Prostate gland (tissue), 2 donors: ENCODE measurements at regions not wholly inside any gene's neighbourhood (a gene's known extent, or its start where the extent isn't known, plus 50 kb on each side); places are given as distances from the start of the nearest gene placed in this dataset.

Source experiments
- DNase-seq: peaks from one replicate; pipeline ENCODE4 v3.0.0-alpha.2; 2019; ENCODE audit warnings: low spot score
- H3K27ac ChIP-seq, 2 donors: fragments of 200-600 bp; sonication (generic); 2 replicates each; pipeline ENCODE4 v1.5.1; 2017 to 2019
- H3K27me3 ChIP-seq: fragments of 200-600 bp; sonication (generic); replicated peaks from 2 replicates; pipeline ENCODE4 v1.5.1; 2019; ENCODE audit not compliant: insufficient read depth
- H3K36me3 ChIP-seq, 2 donors: fragments of 200-600 bp; sonication (generic); 1 replicate in 1 of 2; 2 replicates in 1 of 2; pipeline versions ENCODE4 v1.5.1 to v1.8.1; 2017 to 2019
- H3K4me1 ChIP-seq: fragments of 200-600 bp; sonication (generic); replicated peaks from 2 replicates; pipeline ENCODE4 v1.5.1; 2019
- H3K4me3 ChIP-seq, 2 donors: fragments of 200-600 bp; sonication (generic); 2 replicates each; pipeline ENCODE4 v1.5.1; 2017 to 2019
- H3K9me3 ChIP-seq: fragments of 200-600 bp; sonication (generic); 2 replicates; pipeline ENCODE4 v1.5.1; 2017
- CTCF ChIP-seq, 4 experiments: fragments of 200-600 bp in 2 of 4; fragments of 450-650 bp in 2 of 4; sonication (generic) in 2 of 4; IDR thresholded peaks; 1 replicate in 3 of 4; 2 replicates in 1 of 4; pipeline ENCODE4 v1.5.1; 2016 to 2019; ENCODE audit warnings: antibody characterized with exemption in 4 of 4, mild to moderate bottlenecking in 2 of 4, moderate library complexity in 2 of 4
- POLR2A ChIP-seq: fragments of 450-650 bp; IDR thresholded peaks from one replicate; pipeline ENCODE4 v1.6.1; 2016; ENCODE audit warnings: antibody characterized with exemption, mild to moderate bottlenecking
- POLR2AphosphoS5 ChIP-seq: sonication (generic); formaldehyde crosslinking; IDR thresholded peaks from one replicate; pipeline ENCODE4 v1.6.1; 2017; ENCODE audit warnings: antibody characterized with exemption
- WGBS: methylation state at CpG from one replicate; pipeline ENCODE4 v1.1.5; 2018; 5-methylcytosine and 5-hydroxymethylcytosine counted together
- intact Hi-C: fragments of 100-400 bp; cut with DNase I; formaldehyde crosslinking; loops from one replicate; pipeline ENCODE4 v1.14.2; 2022

- no peaks in the 10 kb centered on the region for H3K9me3 ChIP-seq
- DNase-seq: no peak
- intact Hi-C loops: no loop called here
- TF ChIP-seq POLR2AphosphoS5 (no peak), CTCF (IDR thresholded peaks at IDR 0.05) (no peak), POLR2A (no peak)
- no peak overlapping the region for H3K27ac ChIP-seq
- H3K27me3 ChIP-seq: no peaks in the 10 kb centered on the region
- H3K4me3 ChIP-seq: no peak overlapping the region
- H3K36me3 ChIP-seq: no peaks in the 10 kb centered on the region
- WGBS: 82% methylated on average over 8 of the region's 8 CpGs
- no peaks in the 10 kb centered on the region for H3K4me1 ChIP-seq
Observed at GRCh38 chr2:175478096-175478768, 296.7 kb upstream of the ATP5MC3 start.

- H3K9me3 ChIP-seq: no peaks in the 10 kb centered on the region
- no peak overlapping the region for H3K4me3 ChIP-seq
- H3K4me1 ChIP-seq: no peaks in the 10 kb centered on the region
- no peak overlapping the region for H3K27ac ChIP-seq
- H3K36me3 ChIP-seq: no peaks in the 10 kb centered on the region
- 85% methylated on average over 8 of the region's 8 CpGs for WGBS
- TF ChIP-seq CTCF (IDR thresholded peaks at IDR 0.05): no peak
- no peak for TF ChIP-seq POLR2AphosphoS5
- TF ChIP-seq POLR2A: no peak
- H3K27me3 ChIP-seq: no peaks in the 10 kb centered on the region
- intact Hi-C loops: no loop called here
- DNase-seq: no peak
Observed at GRCh38 chr2:175476948-175477347, 295.4 kb upstream of the ATP5MC3 start.

- WGBS: 92% methylated on average over 1 of the region's 1 CpG
- Histone ChIP-seq H3K4me3 (no peak overlapping the region), H3K27me3 (no peaks in the 10 kb centered on the region), H3K27ac (no peak overlapping the region), H3K9me3 (no peaks in the 10 kb centered on the region), H3K36me3 (no peaks in the 10 kb centered on the region), H3K4me1 (no peaks in the 10 kb centered on the region)
- TF ChIP-seq POLR2A: no peak
- TF ChIP-seq POLR2AphosphoS5: no peak
- no peak for TF ChIP-seq CTCF (IDR thresholded peaks at IDR 0.05)
- DNase-seq: no peak
- intact Hi-C loops: no loop called here
Observed at GRCh38 chr2:175476374-175476773, 294.9 kb upstream of the ATP5MC3 start.

- TF ChIP-seq POLR2A (no peak), CTCF (IDR thresholded peaks at IDR 0.05) (no peak), POLR2AphosphoS5 (no peak)
- Histone ChIP-seq H3K27me3 (no peaks in the 10 kb centered on the region), H3K9me3 (no peaks in the 10 kb centered on the region), H3K27ac (no peak overlapping the region), H3K36me3 (no peaks in the 10 kb centered on the region), H3K4me1 (no peaks in the 10 kb centered on the region), H3K4me3 (no peak overlapping the region)
- intact Hi-C loops: no loop called here
- 96% methylated on average over 6 of the region's 6 CpGs for whole genome bisulfite sequencing
- no peak for DNase-seq
Observed at GRCh38 chr2:175475130-175475529, 293.6 kb upstream of the ATP5MC3 start.

- Histone ChIP-seq H3K9me3 (no peaks in the 10 kb centered on the region), H3K4me3 (no peak overlapping the region), H3K27me3 (no peaks in the 10 kb centered on the region), H3K4me1 (no peaks in the 10 kb centered on the region), H3K27ac (no peak overlapping the region), H3K36me3 (no peaks in the 10 kb centered on the region)
- DNase-seq: no peak
- intact Hi-C loops: no loop called here
- no peak for TF ChIP-seq POLR2AphosphoS5
- no peak for TF ChIP-seq POLR2A
- no peak for TF ChIP-seq CTCF (IDR thresholded peaks at IDR 0.05)
- 78% methylated on average over 7 of the region's 7 CpGs for WGBS
Observed at GRCh38 chr2:175468431-175469098, 287.1 kb upstream of the ATP5MC3 start.
